DMS53 (cell line): ENCODE measurements at regions not wholly inside any gene's neighbourhood (a gene's known extent, or its start where the extent isn't known, plus 50 kb on each side); places are given as distances from the start of the nearest gene placed in this dataset.

ENCODE experiments used
- DNase-seq: peaks from one replicate; lab custom pipeline; 2025; lab: John Stamatoyannopoulos, UW

GRCh38 chr18:25724997-25725396 is 365.4 kb downstream of the SS18 start:
- no peak for DNase-seq

GRCh38 chr18:25724121-25724520 is 366.3 kb downstream of the SS18 start:
- no peak for DNase-seq

DNA sequence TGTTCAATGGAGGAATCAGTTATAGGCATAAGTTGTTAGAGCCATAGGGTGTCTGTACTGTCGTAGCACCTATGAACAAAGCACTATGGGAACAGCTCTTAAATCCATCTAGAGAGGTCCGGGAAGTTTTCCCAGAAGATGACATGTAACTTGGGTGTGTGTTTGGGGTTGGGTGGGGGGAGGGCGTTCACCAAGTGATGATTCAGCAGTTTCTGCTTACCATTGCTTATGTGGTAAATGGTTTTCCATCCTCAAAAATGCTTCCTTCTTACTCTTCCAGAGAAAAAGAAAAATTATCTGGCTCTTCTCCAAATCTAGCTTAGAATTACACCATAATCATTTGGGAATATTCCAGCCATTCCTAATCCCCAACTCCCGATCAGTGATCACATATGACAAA is 361.1 kb upstream of the ZNF521 start:
- DNase-seq: no peak

- no peak for DNase-seq
Observed at GRCh38 chr18:25710981-25711380, 359.0 kb upstream of the ZNF521 start.

- DNase-seq: no peak
Observed at GRCh38 chr18:25705650-25706049, 353.7 kb upstream of the ZNF521 start.

GRCh38 chr18:25704494-25704893 is 352.5 kb upstream of the ZNF521 start:
- no peak for DNase-seq

DNA sequence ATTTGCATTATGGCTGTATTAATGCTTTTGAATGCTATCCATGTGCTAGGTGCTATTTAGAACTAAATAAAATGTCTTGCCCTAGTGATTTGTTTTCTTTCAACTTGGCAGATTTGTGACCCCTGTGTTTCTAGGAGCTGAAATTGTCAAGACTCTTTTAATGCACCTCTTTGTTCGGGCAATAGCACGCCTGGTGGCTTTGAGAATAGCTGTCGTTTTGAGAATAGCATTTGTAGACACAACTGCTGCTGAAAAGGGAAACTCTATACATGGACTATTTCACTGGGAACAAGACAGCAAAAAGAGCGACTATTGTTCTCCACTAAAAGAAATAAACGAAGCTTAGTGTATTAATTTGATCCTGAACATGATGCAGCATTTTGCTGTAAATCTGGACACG is 352.1 kb upstream of the ZNF521 start:
- no peak for DNase-seq

GRCh38 chr18:25701821-25702220 is 349.9 kb upstream of the ZNF521 start:
- DNase-seq: no peak

GRCh38 chr18:25686960-25687500 is 335.1 kb upstream of the ZNF521 start:
- no peak for DNase-seq

GRCh38 chr18:25685088-25685487 is 333.1 kb upstream of the ZNF521 start:
- DNase-seq: no peak

GRCh38 chr18:25679491-25679890 is 327.5 kb upstream of the ZNF521 start:
- DNase-seq: no peak

DNA sequence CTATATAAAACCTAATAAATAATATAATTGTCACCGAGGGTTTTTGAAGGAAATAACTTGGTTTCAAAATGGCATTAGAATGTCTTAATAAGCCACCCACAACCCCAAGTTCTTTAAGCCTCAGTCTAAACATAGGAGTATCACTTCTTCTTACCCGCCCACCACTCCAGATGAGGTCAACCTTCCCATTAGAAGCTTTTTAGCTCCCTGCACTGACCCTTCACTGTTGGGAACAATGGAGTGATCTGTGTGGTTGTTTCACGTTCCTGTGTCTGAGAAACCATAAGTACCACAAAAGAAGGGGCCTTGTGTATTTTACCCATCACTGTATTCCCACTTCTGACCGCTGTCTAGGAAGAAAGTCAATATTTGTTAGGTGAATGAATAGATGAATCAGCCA is 326.3 kb upstream of the ZNF521 start:
- peak; percentile 62 for DNase-seq

DNA sequence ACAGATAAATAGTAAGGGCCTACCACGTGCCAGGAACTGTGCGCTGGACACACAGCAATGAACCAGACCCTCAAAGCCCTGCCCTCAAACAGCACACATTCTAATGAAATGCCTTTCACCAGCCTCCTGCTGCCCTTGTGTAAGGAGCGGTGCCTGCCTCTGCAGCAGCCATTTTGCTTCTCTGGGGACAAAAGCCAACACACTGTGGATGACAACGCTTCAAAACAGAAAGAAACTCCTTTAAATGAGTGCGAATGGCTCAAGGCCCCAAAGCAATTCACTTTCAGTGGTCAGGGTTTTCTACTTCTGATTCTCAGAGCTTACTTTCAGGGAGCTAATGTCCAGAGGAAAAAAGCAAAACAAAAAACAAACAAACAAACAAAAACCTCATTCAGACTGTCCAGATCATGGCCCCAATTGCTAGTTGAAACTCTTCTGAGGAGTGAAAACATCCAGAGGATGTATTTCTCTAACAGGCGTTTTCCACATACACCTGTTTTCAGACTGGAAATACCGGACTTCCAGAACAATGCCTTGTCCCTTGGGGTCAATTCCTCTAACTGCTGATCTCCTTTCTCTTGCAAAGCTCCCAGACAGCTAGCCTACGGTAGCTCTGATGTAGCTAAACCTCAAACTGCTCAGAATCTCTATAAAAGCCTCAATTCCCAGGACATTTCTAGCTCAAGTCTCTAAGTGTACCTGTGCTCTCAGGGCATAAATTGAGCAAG is 323.3 kb upstream of the ZNF521 start:
- no peak for DNase-seq

DNA sequence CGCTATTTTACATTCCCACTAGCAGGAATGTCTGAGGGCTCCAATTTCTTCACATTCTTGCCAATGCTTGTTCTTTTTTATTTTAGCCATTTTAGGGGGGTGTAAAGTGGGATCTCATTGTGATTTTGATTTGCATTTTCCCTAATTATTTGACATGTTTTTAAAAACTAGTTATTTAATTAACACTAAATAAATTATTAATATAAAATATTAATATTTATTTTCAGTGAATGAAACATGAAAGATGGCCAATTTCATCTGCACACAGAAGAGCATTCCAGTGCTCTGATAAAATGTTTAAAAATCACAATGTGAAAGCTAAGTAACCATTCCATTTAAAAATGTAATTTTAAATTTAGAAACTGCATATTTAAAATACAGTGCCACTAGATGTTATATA is 322.2 kb upstream of the ZNF521 start:
- DNase-seq: no peak

GRCh38 chr18:25672490-25672889 is 320.5 kb upstream of the ZNF521 start:
- peak; percentile 11 for DNase-seq

DNA sequence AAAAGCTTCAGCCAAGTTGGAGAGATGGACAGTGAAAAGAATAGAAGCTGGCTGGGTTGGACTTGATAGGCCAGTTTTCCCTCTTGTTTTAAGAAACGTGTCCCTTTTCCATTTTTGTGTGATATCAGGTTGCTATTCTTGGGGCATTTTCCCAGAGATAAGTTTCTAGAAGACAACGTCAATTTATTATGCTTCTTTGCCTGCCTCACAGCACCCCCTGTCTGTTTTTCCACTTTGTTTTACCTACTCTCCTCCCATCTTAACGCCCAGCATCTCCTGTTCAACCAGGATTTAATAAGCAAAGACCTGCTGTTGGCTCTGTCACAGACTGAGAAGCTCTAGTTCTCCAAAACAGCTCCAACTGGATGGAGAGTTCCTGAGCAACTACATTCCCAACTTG is 317.8 kb upstream of the ZNF521 start:
- peak; percentile 17 for DNase-seq

DNA sequence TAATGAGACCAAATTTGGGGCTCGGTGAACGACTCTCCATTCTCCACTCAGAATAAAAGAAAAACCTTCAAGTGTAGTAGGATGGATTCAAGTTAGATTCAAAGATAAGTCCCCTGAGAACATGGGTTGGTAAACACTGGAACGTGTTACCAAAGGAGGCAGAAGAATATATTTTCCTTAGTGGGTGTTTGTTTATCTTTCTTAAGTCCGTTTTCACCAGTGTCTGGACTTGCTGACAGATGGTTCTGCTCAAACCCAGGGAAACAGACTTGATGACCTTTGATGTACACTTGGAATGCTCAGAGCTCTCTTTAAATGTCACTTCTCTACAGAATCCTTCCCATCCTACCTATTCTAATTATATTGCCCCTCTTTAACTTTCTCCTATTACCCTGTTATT is 310.3 kb upstream of the ZNF521 start:
- DNase-seq: no peak

DNA sequence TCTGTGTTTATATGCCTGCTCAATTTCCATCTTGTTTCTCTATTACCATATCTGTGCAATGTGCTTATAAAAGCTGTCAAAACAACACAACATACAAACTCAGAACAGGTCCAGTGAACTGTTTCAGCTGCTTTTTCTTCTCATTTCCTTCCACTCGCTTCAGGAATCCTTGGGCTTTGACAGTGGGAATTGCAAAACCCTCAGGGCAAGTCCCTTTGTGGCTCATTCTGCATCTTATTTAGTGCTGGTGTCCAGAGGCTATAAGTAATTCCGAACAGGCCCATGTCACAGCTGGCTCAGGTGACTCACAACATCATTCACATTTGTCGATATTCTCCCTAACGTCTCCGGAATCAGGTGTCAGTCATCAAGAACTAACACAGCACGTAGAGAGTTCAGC is 309.9 kb upstream of the ZNF521 start:
- DNase-seq: no peak

GRCh38 chr18:25659541-25659940 is 307.6 kb upstream of the ZNF521 start:
- no peak for DNase-seq

DNA sequence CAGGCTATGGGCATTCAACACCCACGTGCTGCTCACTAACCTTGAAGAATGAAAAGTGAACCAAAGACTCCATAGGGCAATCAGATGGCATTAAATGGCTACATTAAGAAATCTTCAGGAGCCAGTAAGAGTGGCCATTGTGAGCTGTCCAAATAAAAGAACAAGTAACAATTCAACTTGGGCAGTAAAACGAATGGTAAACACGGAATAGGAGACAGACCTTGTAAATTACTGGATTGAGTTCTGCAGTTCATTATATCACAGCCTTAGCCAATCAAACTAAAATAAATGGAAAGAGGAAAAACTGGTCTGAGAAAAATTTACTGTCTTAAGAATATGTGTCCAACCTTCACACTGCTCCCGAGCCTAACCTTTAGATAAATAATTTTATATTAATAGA is 306.5 kb upstream of the ZNF521 start:
- DNase-seq: no peak

- DNase-seq: no peak
Observed at GRCh38 chr18:25651553-25651952, 299.6 kb upstream of the ZNF521 start.

DNA sequence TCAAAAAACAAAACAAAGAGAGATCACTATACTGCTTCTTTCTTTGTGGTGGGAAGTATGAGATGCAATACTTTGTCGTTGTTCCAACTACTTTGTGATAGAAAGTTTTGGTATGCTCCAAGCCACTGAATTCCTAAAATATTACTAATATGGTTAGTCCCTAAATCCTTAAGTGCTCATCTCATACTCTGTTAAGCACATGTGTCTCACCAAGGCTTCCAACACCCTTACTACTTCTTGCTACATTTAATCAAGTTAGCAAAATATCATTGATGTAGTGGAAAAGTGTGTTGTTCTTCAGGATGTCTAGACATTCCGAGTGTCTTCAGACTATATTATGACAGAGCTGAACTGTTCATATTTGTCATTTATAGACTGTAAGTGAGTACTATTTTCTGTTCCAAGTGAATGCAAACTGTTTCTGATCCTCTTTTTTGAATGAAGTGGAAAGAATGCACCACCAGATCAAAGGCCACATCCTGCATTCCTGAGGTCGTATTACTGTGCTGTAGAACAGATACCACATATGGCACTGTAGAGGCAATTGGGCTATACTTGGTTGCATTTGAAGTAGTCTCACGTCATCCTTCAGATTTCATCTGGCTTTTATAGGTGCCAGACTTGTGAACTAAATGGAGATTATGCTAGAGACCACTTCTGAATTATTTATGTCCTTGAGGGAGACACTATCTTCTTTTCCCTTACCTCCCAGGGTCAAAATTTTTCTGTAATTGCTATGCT is 298.4 kb upstream of the ZNF521 start:
- peak; percentile 31 for DNase-seq

GRCh38 chr18:25648716-25649260 is 296.8 kb upstream of the ZNF521 start:
- DNase-seq: no peak
